HUDEP-2 (cell line): ENCODE measurements at regions not wholly inside any gene's neighbourhood (a gene's known extent, or its start where the extent isn't known, plus 50 kb on each side); places are given as distances from the start of the nearest gene placed in this dataset.

Source experiments
- DNase-seq, 76 experiments: peaks; one replicate each; lab custom pipeline; 2025; ENCODE audit not compliant: unreplicated experiment in 76 of 76; lab: John Stamatoyannopoulos, UW

GRCh38 chr5:74303578-74303977 is 336.9 kb downstream of the ENC1 start:
- DNase-seq: no peak

- DNase-seq: no peak
These were observed 339.0 kb downstream of the ENC1 start for GRCh38 chr5:74301576-74301975.

GRCh38 chr5:74300808-74301389 is 339.6 kb downstream of the ENC1 start:
- DNase-seq: no peak

GRCh38 chr5:74299833-74300232 is 340.7 kb downstream of the ENC1 start:
- no peak for DNase-seq

GRCh38 chr5:74296685-74297408 is 343.7 kb downstream of the ENC1 start:
- no peak for DNase-seq

- no peak for DNase-seq
These were observed 344.9 kb downstream of the ENC1 start for GRCh38 chr5:74295676-74296075.

GRCh38 chr5:74295141-74295540 is 345.4 kb downstream of the ENC1 start:
- no peak for DNase-seq

- DNase-seq: peak in 4 of 76 experiments; percentile 3 to 6 (median 4)
These were observed 346.3 kb downstream of the ENC1 start for GRCh38 chr5:74294231-74294705.

GRCh38 chr5:74293182-74293581 is 347.3 kb downstream of the ENC1 start:
- DNase-seq: no peak

- DNase-seq: no peak
These were observed 349.8 kb downstream of the ENC1 start for GRCh38 chr5:74290634-74291241.

GRCh38 chr5:74289691-74290090 is 350.8 kb downstream of the ENC1 start:
- no peak for DNase-seq

- no peak for DNase-seq
These were observed 351.3 kb downstream of the ENC1 start for GRCh38 chr5:74289238-74289637.

GRCh38 chr5:74288448-74289108 is 351.9 kb downstream of the ENC1 start:
- DNase-seq: no peak

GRCh38 chr5:74288038-74288437 is 352.5 kb downstream of the ENC1 start:
- no peak for DNase-seq

- DNase-seq: no peak
These were observed 353.5 kb downstream of the ENC1 start for GRCh38 chr5:74286734-74287695.

GRCh38 chr5:74285675-74286280 is 354.8 kb downstream of the ENC1 start:
- no peak for DNase-seq

GRCh38 chr5:74282490-74282889 is 358.0 kb downstream of the ENC1 start:
- no peak for DNase-seq

- no peak for DNase-seq
These were observed 359.4 kb downstream of the ENC1 start for GRCh38 chr5:74281166-74281565.

GRCh38 chr5:74280306-74280705 is 360.2 kb downstream of the ENC1 start:
- no peak for DNase-seq

- DNase-seq: no peak
These were observed 361.3 kb downstream of the ENC1 start for GRCh38 chr5:74279244-74279643.
